Activated T-helper 2 cell treated with anti-CD3 and anti-CD28 coated beads, Interferon-gamma antibody, Interleukin-2, Interleukin-4, amounts not matched to agents 10 μg/mL and 5 μg/mL and 100 μg/mL, durations not matched to agents 14 hours and 24 hours and 36 hours (primary cell): ENCODE measurements at regions not wholly inside any gene's neighbourhood (a gene's known extent, or its start where the extent isn't known, plus 50 kb on each side); places are given as distances from the start of the nearest gene placed in this dataset.

Source experiments
- DNase-seq: peaks from one replicate; pipeline ENCODE4 v3.0.0; 2021; ENCODE audit warnings: low spot score
- H3K27ac Mint-ChIP-seq: one replicate; pipeline ENCODE4 v1.8.0; 2021; ENCODE audit warnings: mixed read lengths
- H3K27me3 Mint-ChIP-seq: one replicate; pipeline ENCODE4 v1.8.0; 2021; ENCODE audit warnings: low read depth, mixed read lengths
- H3K36me3 Mint-ChIP-seq: one replicate; pipeline ENCODE4 v1.8.0; 2021; ENCODE audit warnings: low read depth, mixed read lengths
- H3K4me1 Mint-ChIP-seq: one replicate; pipeline ENCODE4 v1.8.0; 2021; ENCODE audit warnings: low read depth, mixed read lengths
- H3K4me3 Mint-ChIP-seq: one replicate; pipeline ENCODE4 v1.8.0; 2021; ENCODE audit warnings: low read depth, mild to moderate bottlenecking, moderate library complexity, mixed read lengths
- H3K9me3 Mint-ChIP-seq: one replicate; pipeline ENCODE4 v1.8.0; 2021; ENCODE audit warnings: mixed read lengths
- intact Hi-C: fragments of 100-400 bp; cut with micrococcal nuclease; formaldehyde crosslinking; loops from one replicate; pipeline ENCODE4 v1.15.1; 2023

GRCh38 chr1:208614610-208615009 is 370.4 kb upstream of the PLXNA2 start:
- H3K36me3 Mint-ChIP-seq = no peaks in the 10 kb centered on the region
- no peaks in the 10 kb centered on the region for H3K27me3 Mint-ChIP-seq
- peaks cover 8% of the 10 kb centered on the region for H3K9me3 Mint-ChIP-seq
- no peaks in the 10 kb centered on the region for H3K4me1 Mint-ChIP-seq
- H3K4me3 Mint-ChIP-seq = no peak overlapping the region
- no peak for DNase-seq
- no peak overlapping the region for H3K27ac Mint-ChIP-seq
- intact Hi-C loops = no loop called here

GRCh38 chr1:208615371-208615770 is 371.2 kb upstream of the PLXNA2 start:
- peaks cover 11% of the 10 kb centered on the region for H3K9me3 Mint-ChIP-seq
- H3K4me3 Mint-ChIP-seq = no peak overlapping the region
- no peaks in the 10 kb centered on the region for H3K4me1 Mint-ChIP-seq
- H3K36me3 Mint-ChIP-seq = no peaks in the 10 kb centered on the region
- H3K27me3 Mint-ChIP-seq = no peaks in the 10 kb centered on the region
- intact Hi-C loops = no loop called here
- no peak overlapping the region for H3K27ac Mint-ChIP-seq
- DNase-seq = no peak

- Mint-ChIP-seq H3K4me1 (no peaks in the 10 kb centered on the region), H3K36me3 (no peaks in the 10 kb centered on the region), H3K27me3 (no peaks in the 10 kb centered on the region), H3K4me3 (no peak overlapping the region), H3K9me3 (peaks cover 11% of the 10 kb centered on the region), H3K27ac (no peak overlapping the region)
- intact Hi-C loops = no loop called here
- no peak for DNase-seq
These were observed 372.6 kb upstream of the PLXNA2 start for GRCh38 chr1:208616776-208617175.

- no peaks in the 10 kb centered on the region for H3K4me1 Mint-ChIP-seq
- intact Hi-C loops = no loop called here
- DNase-seq = no peak
- no peaks in the 10 kb centered on the region for H3K27me3 Mint-ChIP-seq
- no peak overlapping the region for H3K27ac Mint-ChIP-seq
- no peak overlapping the region for H3K4me3 Mint-ChIP-seq
- H3K36me3 Mint-ChIP-seq = no peaks in the 10 kb centered on the region
- H3K9me3 Mint-ChIP-seq = no peaks in the 10 kb centered on the region
These were observed 384.1 kb upstream of the PLXNA2 start for GRCh38 chr1:208628022-208628914.

GRCh38 chr1:208631092-208631491 is 386.9 kb upstream of the PLXNA2 start:
- Mint-ChIP-seq H3K4me3 (no peak overlapping the region), H3K4me1 (no peaks in the 10 kb centered on the region), H3K9me3 (no peaks in the 10 kb centered on the region), H3K27ac (no peak overlapping the region), H3K36me3 (no peaks in the 10 kb centered on the region), H3K27me3 (no peaks in the 10 kb centered on the region)
- intact Hi-C loops = no loop called here
- DNase-seq = no peak

- H3K27me3 Mint-ChIP-seq = no peaks in the 10 kb centered on the region
- intact Hi-C loops = no loop called here
- H3K36me3 Mint-ChIP-seq = no peaks in the 10 kb centered on the region
- H3K9me3 Mint-ChIP-seq = no peaks in the 10 kb centered on the region
- DNase-seq = no peak
- no peaks in the 10 kb centered on the region for H3K4me1 Mint-ChIP-seq
- no peak overlapping the region for H3K4me3 Mint-ChIP-seq
- no peak overlapping the region for H3K27ac Mint-ChIP-seq
These were observed 387.3 kb upstream of the PLXNA2 start for GRCh38 chr1:208631506-208631905.

DNA sequence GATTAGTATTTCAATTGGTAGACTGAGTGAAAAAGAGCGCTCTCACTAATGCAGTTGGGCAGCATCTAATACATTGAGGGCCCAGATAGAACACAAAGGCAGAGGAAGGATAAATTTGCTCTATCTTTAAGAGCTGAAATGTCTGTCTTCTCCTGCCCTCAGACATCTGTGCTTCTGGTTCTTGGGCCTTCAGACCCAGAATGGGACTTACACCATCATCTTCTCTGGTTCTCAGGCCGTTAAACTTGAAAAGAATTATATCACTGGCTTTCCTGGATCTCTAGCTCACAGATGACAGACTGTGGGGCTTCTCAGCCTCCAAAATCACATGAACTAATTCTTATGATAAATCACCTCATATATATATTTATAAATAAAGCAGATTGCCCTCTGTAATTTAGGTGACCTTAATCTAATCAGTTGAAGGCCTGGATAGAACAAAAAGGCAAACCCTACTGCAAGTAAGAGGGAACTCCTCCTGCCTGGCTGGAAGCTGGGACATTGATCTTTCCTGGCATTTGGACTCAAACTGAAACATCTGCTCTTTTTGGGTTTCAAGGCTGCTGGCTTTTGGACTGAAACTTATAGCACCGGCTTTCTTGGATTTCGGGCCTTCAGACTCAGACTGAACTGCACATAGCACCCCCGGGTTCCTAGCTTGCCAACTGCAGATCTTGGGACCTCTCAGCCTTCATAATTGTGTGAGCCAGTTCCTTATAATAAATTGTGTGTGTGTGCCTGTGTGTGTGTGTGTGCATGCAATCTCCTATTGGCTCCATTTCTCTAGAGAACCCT is 390.4 kb upstream of the PLXNA2 start:
- Mint-ChIP-seq H3K4me3 (no peak overlapping the region), H3K27ac (no peak overlapping the region), H3K27me3 (no peaks in the 10 kb centered on the region), H3K36me3 (no peaks in the 10 kb centered on the region), H3K4me1 (no peaks in the 10 kb centered on the region), H3K9me3 (no peaks in the 10 kb centered on the region)
- no peak for DNase-seq
- intact Hi-C loops = no loop called here

DNA sequence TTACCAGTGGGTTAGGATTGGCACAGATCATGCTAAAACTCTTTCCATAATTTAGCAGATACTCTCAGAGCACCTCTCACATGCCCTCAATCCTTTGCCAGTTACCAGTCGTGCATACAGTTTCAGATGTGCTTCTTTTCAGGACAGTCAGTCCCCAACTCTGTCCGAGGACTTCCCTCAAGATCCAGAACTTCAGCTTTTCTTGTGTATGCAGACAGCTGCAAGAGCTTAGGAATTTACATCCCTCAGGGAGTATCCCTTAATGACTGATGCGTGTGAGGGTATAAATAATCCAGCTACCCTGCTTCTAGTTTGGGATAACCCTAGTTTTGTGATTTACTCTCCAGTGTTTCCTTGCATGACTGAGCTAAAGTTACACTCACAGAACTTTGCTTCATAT is 393.0 kb upstream of the PLXNA2 start:
- H3K27me3 Mint-ChIP-seq = no peaks in the 10 kb centered on the region
- no peaks in the 10 kb centered on the region for H3K9me3 Mint-ChIP-seq
- no peak for DNase-seq
- no peaks in the 10 kb centered on the region for H3K36me3 Mint-ChIP-seq
- H3K27ac Mint-ChIP-seq = no peak overlapping the region
- no peaks in the 10 kb centered on the region for H3K4me1 Mint-ChIP-seq
- intact Hi-C loops = no loop called here
- no peak overlapping the region for H3K4me3 Mint-ChIP-seq

- Mint-ChIP-seq H3K9me3 (no peaks in the 10 kb centered on the region), H3K27ac (no peak overlapping the region), H3K4me1 (no peaks in the 10 kb centered on the region), H3K36me3 (no peaks in the 10 kb centered on the region), H3K4me3 (no peak overlapping the region), H3K27me3 (no peaks in the 10 kb centered on the region)
- intact Hi-C loops = no loop called here
- no peak for DNase-seq
These were observed 395.2 kb upstream of the PLXNA2 start for GRCh38 chr1:208639382-208639781.

GRCh38 chr1:208640295-208640694 is 396.1 kb upstream of the PLXNA2 start:
- H3K9me3 Mint-ChIP-seq = no peaks in the 10 kb centered on the region
- no peaks in the 10 kb centered on the region for H3K27me3 Mint-ChIP-seq
- H3K4me3 Mint-ChIP-seq = no peak overlapping the region
- no peaks in the 10 kb centered on the region for H3K4me1 Mint-ChIP-seq
- H3K27ac Mint-ChIP-seq = no peak overlapping the region
- intact Hi-C loops = no loop called here
- DNase-seq = no peak
- H3K36me3 Mint-ChIP-seq = no peaks in the 10 kb centered on the region

DNA sequence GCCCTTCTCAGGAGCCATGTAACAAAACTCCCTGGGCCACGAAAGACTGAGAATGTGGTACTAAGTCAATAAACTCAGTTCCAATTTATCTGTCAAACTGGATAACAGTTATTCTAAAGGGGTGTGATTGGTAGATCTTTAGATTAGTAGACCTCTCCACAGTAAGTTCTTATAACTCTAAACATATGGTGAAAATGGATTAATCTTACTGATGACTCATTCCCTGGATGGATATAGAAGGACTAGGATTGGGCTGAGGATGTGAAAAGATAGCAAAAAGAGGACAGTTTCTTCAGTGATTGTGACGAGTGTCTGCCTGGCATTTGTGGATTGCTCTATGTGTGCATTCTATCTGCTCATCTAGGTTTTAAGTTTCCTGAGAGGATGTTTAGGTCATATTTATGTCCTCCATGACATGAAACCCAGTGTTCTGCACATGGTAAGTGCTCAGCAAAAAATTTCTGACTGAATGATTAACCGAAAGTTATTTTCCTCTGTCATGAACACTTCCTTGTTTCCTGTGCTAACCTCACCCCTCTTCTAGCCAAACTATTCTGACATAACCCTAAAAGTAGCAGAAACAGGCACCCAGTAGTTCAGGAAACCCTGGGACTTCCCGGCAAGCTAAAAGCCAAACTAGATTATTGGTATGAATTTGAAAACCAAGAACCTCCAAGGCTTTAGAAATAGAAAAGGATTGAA is 397.5 kb upstream of the PLXNA2 start:
- intact Hi-C loops = no loop called here
- Mint-ChIP-seq H3K27me3 (no peaks in the 10 kb centered on the region), H3K27ac (peak overlapping the region; percentile 8), H3K9me3 (no peaks in the 10 kb centered on the region), H3K4me3 (no peak overlapping the region), H3K36me3 (no peaks in the 10 kb centered on the region), H3K4me1 (no peaks in the 10 kb centered on the region)
- no peak for DNase-seq

DNA sequence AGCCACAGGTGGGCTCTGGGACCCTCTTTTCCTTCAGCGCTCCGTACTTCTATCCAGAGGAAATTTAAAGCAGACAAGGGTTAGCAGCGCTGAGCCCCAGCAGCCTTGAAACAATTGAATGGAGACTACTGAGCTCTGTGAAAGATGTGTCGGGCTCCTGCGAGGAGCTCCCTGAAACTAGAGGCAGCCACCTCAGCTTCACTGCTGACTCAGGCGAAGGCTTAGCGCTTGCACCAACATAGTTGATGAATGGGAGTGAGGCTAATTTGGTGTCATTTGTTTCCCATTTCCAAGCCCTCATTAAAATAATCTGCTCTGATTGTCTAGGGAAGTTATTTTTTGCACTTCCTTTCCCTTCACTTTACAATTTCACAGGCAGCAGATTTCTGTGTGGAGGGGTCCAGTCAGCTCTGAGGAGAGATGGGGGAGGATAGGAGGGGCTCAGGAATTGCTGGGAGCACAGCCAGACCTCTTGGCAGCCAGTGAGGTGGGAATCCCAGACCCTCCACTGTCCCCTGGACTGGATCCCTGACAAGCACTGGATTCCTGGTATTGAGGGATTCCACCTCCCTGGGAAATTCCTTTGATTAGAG is 398.9 kb upstream of the PLXNA2 start:
- no peaks in the 10 kb centered on the region for H3K36me3 Mint-ChIP-seq
- H3K27me3 Mint-ChIP-seq = no peaks in the 10 kb centered on the region
- H3K4me3 Mint-ChIP-seq = no peak overlapping the region
- no peak for DNase-seq
- H3K9me3 Mint-ChIP-seq = no peaks in the 10 kb centered on the region
- intact Hi-C loops = no loop called here
- no peak overlapping the region for H3K27ac Mint-ChIP-seq
- H3K4me1 Mint-ChIP-seq = no peaks in the 10 kb centered on the region
